Trophoblast cell (in vitro differentiated cells and primary cell): ENCODE measurements at regions not wholly inside any gene's neighbourhood (a gene's known extent, or its start where the extent isn't known, plus 50 kb on each side); places are given as distances from the start of the nearest gene placed in this dataset.
"Not testable (repeated sequence)": the region's sequence is repeated elsewhere in the genome, so short reads cannot be mapped to it uniquely, and the experiment has no call there.

Experiments used
- DNase-seq, 2 donors: peaks; one replicate each; pipeline ENCODE4 v3.0.0-alpha.2; 2016
- H2AFZ ChIP-seq: 2 replicates; pipeline ENCODE4 v1.6.1; 2013; ENCODE audit warnings: low read length, moderate library complexity, mild to moderate bottlenecking; ENCODE audit not compliant: insufficient read depth, poor library complexity
- H2AK5ac ChIP-seq: 2 replicates; pipeline ENCODE4 v1.6.1; 2013; ENCODE audit warnings: mild to moderate bottlenecking, low read length
- H2BK120ac ChIP-seq: 2 replicates; pipeline ENCODE4 v1.6.1; 2013; ENCODE audit warnings: low read length, mild to moderate bottlenecking, moderate library complexity; ENCODE audit not compliant: insufficient read depth, poor library complexity
- H2BK12ac ChIP-seq: 2 replicates; pipeline ENCODE4 v1.6.1; 2013; ENCODE audit warnings: mild to moderate bottlenecking, low read length, moderate library complexity
- H2BK5ac ChIP-seq: 2 replicates; pipeline ENCODE4 v1.6.1; 2013; ENCODE audit warnings: low read length, low read depth, moderate library complexity, mild to moderate bottlenecking; ENCODE audit not compliant: poor library complexity
- H3K14ac ChIP-seq: 2 replicates; pipeline ENCODE4 v1.6.1; 2013; ENCODE audit warnings: mild to moderate bottlenecking, low read length
- H3K18ac ChIP-seq: 2 replicates; pipeline ENCODE4 v1.6.1; 2013; ENCODE audit warnings: mild to moderate bottlenecking, low read length
- H3K23ac ChIP-seq: 2 replicates; pipeline ENCODE4 v1.6.1; 2013; ENCODE audit warnings: low read length
- H3K27ac ChIP-seq: 2 replicates; pipeline ENCODE4 v1.5.1; 2013; ENCODE audit warnings: low read depth, mild to moderate bottlenecking, inconsistent platforms, low read length, moderate library complexity
- H3K27me3 ChIP-seq: 2 replicates; pipeline ENCODE4 v1.6.1; 2013; ENCODE audit warnings: inconsistent platforms, mild to moderate bottlenecking, low read length, moderate library complexity; ENCODE audit not compliant: insufficient read depth
- H3K36me3 ChIP-seq, 2 experiments: 1 replicate in 1 of 2; 2 replicates in 1 of 2; pipeline ENCODE4 v1.6.1; 2013; ENCODE audit warnings: low read length in 2 of 2, mild to moderate bottlenecking in 2 of 2, moderate library complexity in 1 of 2; ENCODE audit not compliant: insufficient read depth in 2 of 2, control insufficient read depth in 1 of 2
- H3K4ac ChIP-seq: 2 replicates; pipeline ENCODE4 v1.6.1; 2013; ENCODE audit warnings: low read depth, mild to moderate bottlenecking, low read length, moderate library complexity
- H3K4me1 ChIP-seq, 2 experiments: 1 replicate in 1 of 2; 2 replicates in 1 of 2; pipeline ENCODE4 v1.6.1; 2013; ENCODE audit warnings: low read length in 2 of 2, mild to moderate bottlenecking in 2 of 2, moderate library complexity in 1 of 2; ENCODE audit not compliant: insufficient read depth in 2 of 2, control insufficient read depth in 1 of 2
- H3K4me2 ChIP-seq: 2 replicates; pipeline ENCODE4 v1.6.1; 2013; ENCODE audit warnings: inconsistent platforms, mild to moderate bottlenecking, low read length, moderate library complexity
- H3K4me3 ChIP-seq: 2 replicates; pipeline ENCODE4 v1.5.1; 2013; ENCODE audit warnings: mild to moderate bottlenecking, low read depth, low read length, inconsistent platforms
- H3K79me1 ChIP-seq: one replicate; pipeline ENCODE4 v1.6.1; 2013; ENCODE audit warnings: low read length
- H3K79me2 ChIP-seq: 2 replicates; pipeline ENCODE4 v1.6.1; 2013; ENCODE audit warnings: low read length, mild to moderate bottlenecking; ENCODE audit not compliant: control insufficient read depth, insufficient read depth, poor library complexity
- H3K9ac ChIP-seq: 2 replicates; pipeline ENCODE4 v1.6.1; 2013; ENCODE audit warnings: mild to moderate bottlenecking, low read length
- H3K9me3 ChIP-seq: 2 replicates; pipeline ENCODE4 v1.6.1; 2013; ENCODE audit warnings: low read depth, mild to moderate bottlenecking, control low read depth, inconsistent platforms, low read length; ENCODE audit not compliant: insufficient read depth
- H4K12ac ChIP-seq: 2 replicates; pipeline ENCODE4 v1.6.1; 2013; ENCODE audit warnings: low read depth, mild to moderate bottlenecking, low read length, moderate library complexity
- H4K8ac ChIP-seq: 2 replicates; pipeline ENCODE4 v1.6.1; 2013; ENCODE audit warnings: low read depth, mild to moderate bottlenecking, low read length, moderate library complexity
- H4K91ac ChIP-seq: one replicate; pipeline ENCODE4 v1.6.1; 2013; ENCODE audit warnings: low read depth, mild to moderate bottlenecking, low read length, moderate library complexity
- WGBS: extraction: QIAGEN DNeasy Blood & Tissue Kit; methylation state at CpG from one replicate; pipeline ENCODE4 v1.1.7; 2013; ENCODE audit warnings: missing lambda C conversion rate; ENCODE audit not compliant: insufficient read length, insufficient coverage; ENCODE audit errors: extremely low coverage; 5-methylcytosine and 5-hydroxymethylcytosine counted together

- H3K23ac ChIP-seq, result no peak overlapping the region
- WGBS, result no CpG with 5 or more reads among the region's 26 CpGs
Observed at GRCh38 chr17:62139141-62139540, 74.1 kb upstream of the MED13 start.

DNA sequence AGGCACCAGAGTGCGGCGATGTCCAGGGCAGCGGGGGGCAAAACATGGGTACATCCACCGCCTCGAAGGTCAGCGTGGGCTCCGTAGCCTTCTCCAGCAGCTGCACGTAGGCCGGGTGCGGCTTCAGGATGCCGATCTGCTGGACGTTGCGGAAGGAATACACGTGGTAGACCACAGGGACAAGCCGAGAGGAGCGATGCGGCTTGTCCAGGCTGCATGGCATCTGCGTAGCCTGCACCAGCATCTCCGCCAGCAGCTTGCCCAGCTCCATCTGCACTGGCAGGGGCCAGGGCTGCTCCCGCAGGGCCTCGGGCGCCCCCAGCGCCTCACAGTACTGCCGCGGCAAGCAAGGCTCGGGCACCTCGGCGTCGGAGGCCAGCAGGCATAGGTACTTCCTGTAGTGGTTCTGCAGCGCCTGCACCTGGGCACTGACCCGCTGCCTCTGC lies 73.6 kb upstream of the MED13 start:
- H3K27me3 ChIP-seq, H3K79me1 ChIP-seq, H2BK12ac ChIP-seq, H3K27ac ChIP-seq, H2BK5ac ChIP-seq, H3K79me2 ChIP-seq, H3K23ac ChIP-seq, H3K9me3 ChIP-seq, H4K91ac ChIP-seq, H3K14ac ChIP-seq, H3K18ac ChIP-seq, DNase-seq, H3K9ac ChIP-seq, H2AK5ac ChIP-seq, H4K8ac ChIP-seq, H4K12ac ChIP-seq, H3K4me2 ChIP-seq, H3K36me3 ChIP-seq, H3K4me3 ChIP-seq, H2AFZ ChIP-seq, H2BK120ac ChIP-seq, H3K4ac ChIP-seq, H3K4me1 ChIP-seq: not testable (repeated sequence)
- WGBS, result no CpG with 5 or more reads among the region's 31 CpGs

More at GRCh38 chr17:62139141-62139540, 74.1 kb upstream of the MED13 start:
- Histone ChIP-seq H2AFZ (no peak overlapping the region), H3K4me2 (no peak overlapping the region), H3K79me1 (peaks cover 7% of the 10 kb centered on the region), H3K9me3 (peaks cover 3% of the 10 kb centered on the region), H2BK120ac (no peak overlapping the region), H4K91ac (no peak overlapping the region), H3K4me3 (no peak overlapping the region), H2BK5ac (no peak overlapping the region), H2BK12ac (no peak overlapping the region), H3K14ac (no peak overlapping the region), H3K36me3 (no peaks in the 10 kb centered on the region), H4K12ac (no peak overlapping the region), H3K4ac (no peak overlapping the region), H3K9ac (no peak overlapping the region), H4K8ac (no peak overlapping the region), H3K27me3 (no peaks in the 10 kb centered on the region), H3K18ac (no peak overlapping the region), H3K27ac (no peak overlapping the region), H2AK5ac (no peak overlapping the region), H3K79me2 (no peaks in the 10 kb centered on the region), H3K4me1 (no peaks in the 10 kb centered on the region)
- DNase-seq, result no peak

- not testable (repeated sequence) for H3K27me3 ChIP-seq, H4K8ac ChIP-seq, H3K4ac ChIP-seq, H3K79me1 ChIP-seq, H3K18ac ChIP-seq, H3K23ac ChIP-seq, H4K91ac ChIP-seq, H3K27ac ChIP-seq, H2AFZ ChIP-seq, H3K79me2 ChIP-seq, H3K9ac ChIP-seq, H3K36me3 ChIP-seq, H3K4me3 ChIP-seq, H3K14ac ChIP-seq, H2BK5ac ChIP-seq, H3K4me1 ChIP-seq, H3K9me3 ChIP-seq, H2BK12ac ChIP-seq, H2BK120ac ChIP-seq, H2AK5ac ChIP-seq, H3K4me2 ChIP-seq, H4K12ac ChIP-seq
- DNase-seq, result peak in 1 of 2 donors; percentile 49
- no CpG with 5 or more reads among the region's 92 CpGs for WGBS
Observed at GRCh38 chr17:62137734-62138624, 72.9 kb upstream of the MED13 start.

GRCh38 chr17:62137013-62137733 lies 72.1 kb upstream of the MED13 start:
- not testable (repeated sequence) for H3K36me3 ChIP-seq, H3K27me3 ChIP-seq, H2BK12ac ChIP-seq, H4K91ac ChIP-seq, DNase-seq, H3K9me3 ChIP-seq, H2BK120ac ChIP-seq, H2BK5ac ChIP-seq, H3K14ac ChIP-seq, H3K27ac ChIP-seq, H3K23ac ChIP-seq, H3K4me2 ChIP-seq, H3K79me1 ChIP-seq, H2AK5ac ChIP-seq, H4K8ac ChIP-seq, H3K4me1 ChIP-seq, H2AFZ ChIP-seq, H3K9ac ChIP-seq, H3K4me3 ChIP-seq, H4K12ac ChIP-seq, H3K79me2 ChIP-seq, H3K18ac ChIP-seq, H3K4ac ChIP-seq
- WGBS, result no CpG with 5 or more reads among the region's 40 CpGs
